NCI-H2081 (cell line): ENCODE measurements at regions not wholly inside any gene's neighbourhood (a gene's known extent, or its start where the extent isn't known, plus 50 kb on each side); places are given as distances from the start of the nearest gene placed in this dataset.

ENCODE experiments used
- DNase-seq, 2 experiments: peaks; one replicate each; lab custom pipeline; 2025; lab: John Stamatoyannopoulos, UW

GRCh38 chr7:54847921-54848320, 88.9 kb upstream of the SEC61G start:
- DNase-seq = no peak

- no peak for DNase-seq
Observed at GRCh38 chr7:54856856-54857255, 97.8 kb upstream of the SEC61G start.

GRCh38 chr7:54857294-54857693, 98.3 kb upstream of the SEC61G start:
- no peak for DNase-seq

- DNase-seq = no peak
Observed at GRCh38 chr7:54858008-54858692, 99.1 kb upstream of the SEC61G start.

- DNase-seq = no peak
Observed at GRCh38 chr7:54859066-54859465, 100.1 kb upstream of the SEC61G start.

GRCh38 chr7:54859545-54859944, 100.5 kb upstream of the SEC61G start:
- DNase-seq = no peak

- DNase-seq = no peak
Observed at GRCh38 chr7:54860003-54860775, 101.2 kb upstream of the SEC61G start.

GRCh38 chr7:54860843-54861242, 101.8 kb upstream of the SEC61G start:
- no peak for DNase-seq

GRCh38 chr7:54864663-54865062, 105.7 kb upstream of the SEC61G start:
- peak in 1 of 2 experiments; percentile 24 for DNase-seq

- DNase-seq = no peak
Observed at GRCh38 chr7:54869523-54869922, 110.5 kb upstream of the SEC61G start.

GRCh38 chr7:54874804-54875203, 115.8 kb upstream of the SEC61G start:
- DNase-seq = no peak

GRCh38 chr7:54877683-54878082, 118.7 kb upstream of the SEC61G start:
- no peak for DNase-seq

- no peak for DNase-seq
Observed at GRCh38 chr7:54878339-54878738, 119.3 kb upstream of the SEC61G start.

GRCh38 chr7:54879776-54880175, 120.8 kb upstream of the SEC61G start:
- DNase-seq = no peak

- no peak for DNase-seq
Observed at GRCh38 chr7:54880326-54880989, 121.4 kb upstream of the SEC61G start.

- no peak for DNase-seq
Observed at GRCh38 chr7:54881816-54882520, 123.0 kb upstream of the SEC61G start.

GRCh38 chr7:54882694-54883093, 123.7 kb upstream of the SEC61G start:
- DNase-seq = no peak

- no peak for DNase-seq
Observed at GRCh38 chr7:54883576-54883975, 124.6 kb upstream of the SEC61G start.

- no peak for DNase-seq
Observed at GRCh38 chr7:54885285-54885684, 126.3 kb upstream of the SEC61G start.

GRCh38 chr7:54888067-54888733, 129.2 kb upstream of the SEC61G start:
- DNase-seq = no peak

- no peak for DNase-seq
Observed at GRCh38 chr7:54888734-54889082, 129.7 kb upstream of the SEC61G start.

- no peak for DNase-seq
Observed at GRCh38 chr7:54897891-54898290, 120.9 kb upstream of the EGFR start.
